ENCODE measurements at regions not wholly inside any gene's neighbourhood (a gene's known extent, or its start where the extent isn't known, plus 50 kb on each side); places are given as distances from the start of the nearest gene placed in this dataset.

DNA sequence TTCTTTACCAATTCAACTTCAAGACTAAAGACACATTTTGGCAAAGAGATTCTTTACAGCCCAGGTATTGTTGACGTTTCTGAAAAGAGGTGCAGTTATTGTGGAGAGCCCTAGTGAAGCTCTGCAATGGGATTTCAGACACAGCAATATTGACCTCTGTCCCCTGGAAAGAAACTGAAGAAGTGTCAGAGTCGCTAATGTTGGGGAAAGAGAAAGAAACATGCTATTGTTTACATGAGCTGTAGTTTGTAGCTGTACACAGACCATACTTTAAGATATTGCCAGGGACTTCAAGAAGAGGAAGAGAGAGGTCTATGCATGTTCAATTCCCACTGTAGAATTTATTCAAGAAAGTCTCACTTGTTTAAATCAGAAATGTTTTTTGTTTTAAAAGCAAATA is 497.3 kb upstream of the BOD1L1 start:
- TF ChIP-seq, protein P1, sequence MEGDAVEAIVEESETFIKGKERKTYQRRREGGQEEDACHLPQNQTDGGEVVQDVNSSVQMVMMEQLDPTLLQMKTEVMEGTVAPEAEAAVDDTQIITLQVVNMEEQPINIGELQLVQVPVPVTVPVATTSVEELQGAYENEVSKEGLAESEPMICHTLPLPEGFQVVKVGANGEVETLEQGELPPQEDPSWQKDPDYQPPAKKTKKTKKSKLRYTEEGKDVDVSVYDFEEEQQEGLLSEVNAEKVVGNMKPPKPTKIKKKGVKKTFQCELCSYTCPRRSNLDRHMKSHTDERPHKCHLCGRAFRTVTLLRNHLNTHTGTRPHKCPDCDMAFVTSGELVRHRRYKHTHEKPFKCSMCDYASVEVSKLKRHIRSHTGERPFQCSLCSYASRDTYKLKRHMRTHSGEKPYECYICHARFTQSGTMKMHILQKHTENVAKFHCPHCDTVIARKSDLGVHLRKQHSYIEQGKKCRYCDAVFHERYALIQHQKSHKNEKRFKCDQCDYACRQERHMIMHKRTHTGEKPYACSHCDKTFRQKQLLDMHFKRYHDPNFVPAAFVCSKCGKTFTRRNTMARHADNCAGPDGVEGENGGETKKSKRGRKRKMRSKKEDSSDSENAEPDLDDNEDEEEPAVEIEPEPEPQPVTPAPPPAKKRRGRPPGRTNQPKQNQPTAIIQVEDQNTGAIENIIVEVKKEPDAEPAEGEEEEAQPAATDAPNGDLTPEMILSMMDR (IDR thresholded peaks at IDR 0.05) = no peak
- TF ChIP-seq POLR2A (IDR thresholded peaks at IDR 0.05) (no peak), POLR2AphosphoS5 (IDR thresholded peaks at IDR 0.05; ENCODE audit: insufficient read depth in 1 of 2, low read depth in 1 of 2) (no peak)

Measured in vagina (tissue), 2 donors.